GM21528 (cell line): ENCODE measurements at regions not wholly inside any gene's neighbourhood (a gene's known extent, or its start where the extent isn't known, plus 50 kb on each side); places are given as distances from the start of the nearest gene placed in this dataset.
"Not testable (repeated sequence)": the region's sequence is repeated elsewhere in the genome, so short reads cannot be mapped to it uniquely, and the experiment has no call there.

Experiments
- ATAC-seq: cut with Tn5 transposase; IDR thresholded peaks from one replicate; pipeline ENCODE4 v1.9.1; 2021; ENCODE audit warnings: mild to moderate bottlenecking, moderate library complexity; ENCODE audit not compliant: unreplicated experiment, low FRiP score

DNA sequence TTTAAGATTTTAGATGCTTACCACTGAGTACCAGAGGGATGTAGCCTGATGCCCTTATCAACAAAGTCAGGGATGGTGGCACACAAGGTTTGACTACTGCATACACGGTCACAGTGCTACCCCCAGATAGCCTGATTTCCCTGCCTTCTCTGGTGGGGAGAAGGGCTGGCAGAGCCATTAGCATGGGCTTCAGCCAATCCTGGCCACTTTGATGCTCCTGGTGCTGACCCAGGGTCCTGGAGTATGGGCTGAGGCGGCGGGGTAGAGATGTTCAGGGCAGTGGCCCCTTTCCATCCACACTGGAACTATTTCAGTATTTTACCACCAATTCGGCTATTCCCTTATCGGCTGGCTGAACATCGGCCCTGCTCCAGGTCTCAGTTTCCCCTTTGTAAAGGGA lies 83.2 kb downstream of the POTEB3 start:
- ATAC-seq = not testable (repeated sequence)

DNA sequence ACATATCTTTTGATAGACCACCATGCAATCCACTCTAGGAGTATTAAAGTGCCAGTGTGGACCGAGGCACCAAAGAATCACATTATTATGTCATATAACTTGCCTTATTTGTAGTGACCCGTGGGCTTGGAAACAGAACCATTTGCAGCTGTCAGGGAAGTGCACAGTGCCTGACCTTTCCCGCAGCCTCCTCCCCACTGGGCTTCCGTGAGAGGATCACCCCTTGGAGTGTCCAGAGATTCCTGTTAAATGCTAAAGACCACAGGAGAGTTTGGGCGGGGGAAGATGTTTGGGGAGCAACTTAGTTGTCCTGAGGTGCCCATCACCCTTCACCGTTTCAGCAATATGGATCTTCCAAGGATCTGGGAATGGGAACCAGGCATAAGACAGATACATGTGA lies 84.4 kb downstream of the POTEB3 start:
- ATAC-seq = not testable (repeated sequence)

DNA sequence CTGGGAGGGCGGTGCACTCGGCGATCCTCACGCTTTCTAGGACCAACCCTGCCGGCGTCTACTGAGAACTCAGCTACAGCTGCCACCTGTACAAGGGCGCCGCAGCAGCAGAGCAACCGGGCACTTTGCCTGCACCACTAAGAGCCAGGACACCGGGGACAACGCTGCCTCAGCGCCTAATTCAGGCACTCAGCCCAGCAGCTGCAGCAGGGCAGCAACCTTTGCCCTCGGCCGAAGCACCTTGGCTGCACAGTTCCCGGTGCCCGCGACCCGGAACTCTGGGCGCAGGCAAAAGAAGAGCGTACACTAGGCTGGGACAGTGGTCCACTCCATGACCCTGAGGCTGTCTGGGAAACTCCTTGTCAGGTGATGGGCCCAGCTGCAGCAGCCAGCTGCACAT lies 85.7 kb downstream of the POTEB3 start:
- not testable (repeated sequence) for ATAC-seq

DNA sequence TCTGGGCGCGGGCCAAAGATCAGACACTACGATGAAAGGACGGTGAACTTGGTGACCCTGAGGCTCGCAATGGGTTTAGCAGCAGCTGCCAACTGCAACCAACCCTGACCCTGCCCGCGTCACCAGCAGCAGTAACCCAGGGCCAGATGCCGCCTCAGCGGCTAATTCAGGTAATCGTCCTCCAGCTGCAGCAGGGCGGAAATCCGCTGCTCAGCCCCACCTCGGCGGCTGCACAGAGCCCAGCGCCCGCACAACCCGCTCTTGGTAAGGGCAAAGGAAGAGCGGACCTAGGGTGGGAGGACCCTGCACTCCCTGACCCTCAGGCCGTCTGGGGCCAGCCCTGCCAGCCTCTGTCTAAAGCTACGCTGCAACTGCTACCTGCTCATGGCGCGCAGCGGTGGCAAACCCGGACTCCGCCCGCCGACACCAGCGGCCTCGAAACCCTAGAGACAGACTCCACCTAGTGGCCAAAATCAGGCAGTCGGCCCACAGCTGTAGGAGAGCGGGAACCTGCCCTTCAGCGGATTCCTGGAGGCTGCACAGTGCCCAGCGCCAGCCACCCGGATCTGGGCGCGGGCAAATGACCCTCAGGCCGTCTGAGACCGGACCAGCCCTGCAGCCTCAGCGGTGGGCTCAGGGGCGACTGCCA lies 87.5 kb downstream of the POTEB3 start:
- ATAC-seq = not testable (repeated sequence)

DNA sequence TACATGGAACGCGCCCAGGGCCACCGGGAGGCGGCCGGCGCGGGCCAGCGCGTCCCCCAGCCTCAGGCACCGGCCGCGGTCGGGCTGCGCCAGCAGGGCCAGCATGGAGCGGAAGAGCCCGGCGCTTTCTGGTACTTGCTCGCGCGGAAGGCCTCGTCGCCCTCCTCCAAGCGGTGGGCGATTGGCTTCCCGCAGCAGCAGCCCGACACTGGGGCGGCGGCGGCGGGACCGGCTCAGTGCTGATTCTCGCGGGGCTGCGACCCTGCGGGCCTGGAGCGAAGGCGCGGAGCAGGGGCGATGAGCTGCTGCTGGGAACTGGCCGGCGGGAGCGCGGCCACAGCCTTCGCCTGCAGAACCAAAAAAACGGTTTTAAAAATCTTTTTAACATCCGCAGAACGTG lies 95.3 kb downstream of the POTEB3 start:
- not testable (repeated sequence) for ATAC-seq

DNA sequence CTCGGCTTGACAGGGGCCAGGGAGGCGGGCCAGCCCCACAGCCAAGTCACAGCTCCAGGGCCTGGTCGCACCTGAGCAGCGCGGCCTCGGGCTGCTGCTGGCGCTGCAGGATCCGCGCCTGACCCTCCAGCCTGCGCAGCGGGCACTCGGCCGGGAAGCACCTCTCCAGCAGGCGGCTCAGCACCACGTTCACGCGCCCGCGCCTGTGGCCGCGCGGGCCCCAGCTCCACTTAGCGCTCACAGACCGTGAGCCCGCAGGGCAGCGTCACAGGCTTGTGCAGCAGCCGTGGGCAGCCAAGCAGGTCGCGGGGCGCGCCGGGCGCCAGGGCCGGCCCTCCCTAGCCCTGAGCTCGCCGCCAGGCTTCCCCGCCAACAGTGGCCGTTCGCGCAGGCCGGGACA lies 95.8 kb downstream of the POTEB3 start:
- not testable (repeated sequence) for ATAC-seq

DNA sequence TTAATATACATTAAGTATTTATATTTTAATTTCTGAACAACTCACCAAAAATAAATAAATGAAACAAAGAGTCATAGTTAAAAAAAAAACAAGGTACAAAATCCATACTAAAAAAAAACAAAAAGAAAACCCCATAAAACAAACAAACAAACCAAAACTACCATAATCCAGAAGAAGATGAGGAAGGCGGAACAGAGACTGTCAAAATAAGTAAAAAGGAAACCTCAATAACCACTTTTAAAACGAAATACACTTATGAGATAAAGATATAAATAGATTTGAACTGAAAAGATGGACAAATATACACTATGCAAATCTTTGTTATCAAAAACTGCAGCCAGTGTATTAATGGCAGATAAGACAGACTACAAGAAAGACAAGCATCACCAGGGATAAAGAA lies 103.3 kb downstream of the POTEB3 start:
- ATAC-seq = not testable (repeated sequence)

DNA sequence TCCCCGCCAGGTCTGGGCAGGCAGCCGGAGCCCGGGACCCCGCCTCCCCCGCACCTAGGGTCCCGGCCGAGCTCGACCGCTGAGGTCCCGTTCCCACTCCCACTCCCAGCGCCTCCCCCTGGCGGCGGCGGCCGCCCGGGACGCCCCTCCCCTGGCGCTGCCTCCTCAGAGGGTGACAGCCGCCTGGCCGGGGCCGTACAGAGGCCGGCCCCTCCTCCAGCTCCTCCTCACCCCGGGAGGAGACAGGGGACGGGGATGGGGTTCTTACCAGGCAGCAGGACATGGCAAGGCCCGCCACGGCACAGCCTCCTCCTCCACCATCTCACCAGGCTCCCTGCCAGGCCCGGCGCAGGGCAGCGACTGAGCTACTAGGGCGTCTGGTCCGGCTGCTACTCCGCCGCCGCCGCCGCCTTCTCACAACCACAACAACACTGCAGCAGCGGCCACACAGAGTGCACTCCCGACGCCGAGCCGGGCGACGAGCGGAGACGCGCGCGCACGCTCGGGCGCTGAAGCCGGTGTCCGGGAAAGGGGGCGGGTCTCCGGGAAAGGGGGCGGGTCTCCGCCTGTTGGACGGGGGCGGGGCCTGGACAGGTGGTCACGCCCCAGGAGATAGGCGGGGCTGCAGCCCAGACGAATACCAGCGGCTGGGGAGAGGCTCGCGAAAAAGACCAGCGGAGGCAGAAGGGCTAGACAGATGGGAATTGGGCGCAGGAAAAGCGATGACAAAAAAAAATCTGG lies 115.4 kb downstream of the POTEB3 start:
- not testable (repeated sequence) for ATAC-seq

DNA sequence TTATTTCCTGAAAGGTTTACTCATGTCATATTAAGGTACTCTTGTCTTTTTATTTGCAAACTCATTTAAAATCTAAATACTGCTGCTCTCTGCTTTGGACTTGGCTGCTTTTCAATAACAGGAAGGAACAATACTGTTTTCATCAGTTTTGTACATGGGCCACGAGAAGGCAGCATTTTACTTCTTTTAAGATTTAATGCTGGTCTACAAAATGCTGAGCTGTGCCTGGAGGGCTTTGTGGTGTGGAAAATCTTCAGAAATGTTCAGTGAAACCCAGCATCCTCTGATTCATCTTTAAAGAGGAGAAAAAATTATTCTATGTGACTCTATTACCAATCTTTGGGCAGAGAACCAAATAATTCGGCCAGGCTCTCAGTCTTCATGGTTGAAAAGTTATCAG lies 155.9 kb downstream of the POTEB3 start:
- not testable (repeated sequence) for ATAC-seq

DNA sequence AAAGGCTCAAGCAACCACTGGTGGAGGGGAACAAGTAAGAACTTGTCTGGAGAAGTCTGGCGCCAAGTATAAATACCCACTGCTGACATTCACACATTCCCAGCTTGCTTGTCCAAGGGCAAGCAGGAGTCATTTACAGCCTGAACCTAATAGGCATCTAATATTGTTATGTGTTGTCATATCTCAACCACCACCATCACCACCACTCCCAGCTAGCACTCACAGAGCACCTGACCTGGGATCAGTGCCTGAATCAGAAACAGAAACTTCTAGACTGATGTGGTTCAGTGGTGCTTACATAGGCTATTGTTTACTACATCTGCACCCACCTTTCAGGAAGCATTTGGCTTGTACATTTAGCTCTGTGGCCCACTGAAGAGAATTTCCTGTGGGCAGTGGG lies 157.1 kb downstream of the POTEB3 start:
- ATAC-seq = peak; percentile 90

DNA sequence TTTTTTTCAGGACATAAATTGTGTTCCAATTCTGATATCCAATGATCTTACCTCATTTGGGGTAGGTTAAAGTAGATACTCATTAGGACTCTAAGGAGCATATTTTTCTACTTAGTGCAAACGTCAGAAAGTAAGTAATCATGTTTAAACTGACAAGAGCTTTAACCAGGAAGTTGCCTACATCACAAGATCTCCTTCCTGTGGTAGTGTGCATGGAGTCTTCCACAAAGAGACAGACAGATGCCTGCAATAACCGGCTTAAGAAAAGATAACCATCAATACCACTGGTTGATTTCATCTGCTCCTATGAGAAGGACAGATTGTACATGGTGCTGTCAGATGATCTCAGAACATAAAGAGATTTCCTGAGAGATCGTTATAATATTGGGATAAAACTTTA lies 160.0 kb downstream of the POTEB3 start:
- not testable (repeated sequence) for ATAC-seq

DNA sequence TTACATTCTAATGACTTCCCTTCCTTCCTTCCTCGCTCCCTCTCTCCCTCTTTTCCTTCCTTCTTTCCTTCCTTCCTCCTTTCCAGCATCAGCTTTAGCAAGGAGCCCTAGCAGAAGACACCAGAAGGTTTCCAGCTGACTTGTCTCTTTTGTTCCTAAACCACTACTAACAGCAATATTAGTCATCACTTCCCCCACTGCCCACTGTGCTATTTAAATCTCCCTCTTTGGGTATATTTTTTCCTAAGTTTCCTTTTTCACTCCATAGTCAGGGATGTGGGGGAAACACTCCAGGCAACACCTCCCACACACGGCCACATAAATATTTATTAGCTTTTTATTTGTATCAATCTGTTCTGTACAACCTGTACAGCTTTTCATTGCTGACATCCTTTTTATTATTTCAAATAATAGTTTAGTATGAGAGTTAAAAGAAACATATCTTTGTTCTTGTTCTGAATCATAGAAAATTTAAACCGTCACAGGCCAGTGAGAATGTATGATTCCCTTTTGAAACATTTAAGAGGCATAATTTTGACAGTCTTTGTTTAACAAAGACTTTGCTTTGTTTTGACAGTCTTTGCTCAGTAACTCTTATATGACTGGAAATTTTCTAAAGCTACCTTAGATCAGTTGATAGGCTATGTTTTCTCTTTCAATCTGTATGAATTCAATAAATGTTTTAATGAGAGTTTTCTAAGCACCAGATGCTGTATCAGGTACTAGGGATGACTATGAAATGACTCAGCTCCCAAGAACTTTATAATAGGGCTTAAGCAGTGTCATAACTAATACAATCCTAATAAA lies 167.9 kb downstream of the POTEB3 start:
- not testable (repeated sequence) for ATAC-seq

DNA sequence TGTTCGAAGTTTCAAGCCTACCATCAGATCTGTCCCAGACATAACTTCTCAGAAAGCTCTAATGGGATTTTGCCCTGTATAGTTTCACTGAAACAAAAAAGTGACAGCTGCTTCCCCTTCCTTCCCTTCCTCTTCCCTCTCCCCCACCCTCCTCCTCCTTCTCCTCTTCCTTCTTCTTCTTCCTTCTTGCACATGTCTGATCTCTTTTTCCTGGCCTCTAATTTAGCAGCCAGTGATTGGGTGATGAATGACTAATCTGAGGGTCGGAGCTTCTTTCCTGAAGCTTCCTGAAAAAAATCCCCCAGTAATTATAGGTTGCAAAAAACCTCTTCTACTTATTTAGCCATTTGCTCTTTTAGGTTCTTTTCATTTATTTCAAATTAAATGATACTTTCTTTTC lies 168.7 kb downstream of the POTEB3 start:
- ATAC-seq = no peak

DNA sequence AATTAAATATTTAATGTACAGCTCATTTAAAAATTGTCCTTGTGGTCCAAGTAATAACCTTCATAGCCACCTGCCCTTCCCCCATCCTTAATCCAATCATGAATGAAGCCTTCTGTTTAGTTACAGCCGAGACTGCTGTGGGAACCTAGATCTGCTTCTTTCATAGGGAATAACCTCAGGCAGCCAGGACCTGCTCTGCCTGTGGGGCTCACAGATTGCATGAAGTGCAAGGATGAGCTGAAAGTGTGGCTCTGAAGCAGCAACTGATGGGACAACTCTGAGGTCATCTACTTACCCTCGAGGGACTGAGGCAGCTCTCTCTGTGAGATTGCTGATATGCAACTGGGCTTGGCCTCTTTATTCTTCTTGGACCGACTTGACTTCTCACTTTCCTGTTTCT lies 169.8 kb downstream of the POTEB3 start:
- no peak for ATAC-seq

DNA sequence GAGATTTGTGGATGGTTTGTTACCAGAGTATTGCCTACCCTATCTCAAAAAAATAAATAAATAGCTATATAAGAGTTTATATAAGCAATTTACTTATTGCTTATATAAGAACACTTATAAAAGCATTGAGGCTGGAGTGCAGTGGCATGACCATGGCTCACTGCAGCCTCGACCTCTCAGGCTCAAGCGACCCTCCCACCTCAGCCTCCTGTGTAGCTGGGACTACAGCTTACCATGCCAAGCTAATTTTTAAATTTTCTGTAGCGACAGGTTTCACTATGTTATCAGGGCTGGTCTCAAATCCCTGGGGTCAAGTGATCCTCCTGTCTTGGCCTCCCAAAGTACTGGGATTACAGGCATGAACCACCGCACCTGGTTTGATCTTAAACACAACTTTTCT lies 170.6 kb downstream of the POTEB3 start:
- ATAC-seq = not testable (repeated sequence)

DNA sequence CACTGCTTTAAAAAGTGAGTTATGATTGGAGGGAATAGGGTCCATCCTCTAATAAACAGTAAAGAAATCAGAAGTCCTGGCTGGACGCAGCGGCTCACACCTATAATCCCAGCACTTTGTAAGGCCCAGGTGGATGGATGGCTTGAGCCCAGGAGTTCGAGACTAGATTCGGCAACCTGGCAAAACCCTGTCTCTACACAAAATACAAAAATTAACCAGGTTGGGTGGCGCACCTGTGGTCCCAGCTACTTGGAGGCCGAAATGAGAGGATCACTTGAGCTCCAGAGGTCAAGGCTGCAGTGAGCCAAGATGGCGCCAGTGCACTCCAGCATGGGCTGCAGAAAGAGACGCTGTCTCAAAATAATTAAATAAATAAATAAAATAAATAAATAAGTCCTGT lies 171.2 kb downstream of the POTEB3 start:
- no peak for ATAC-seq

DNA sequence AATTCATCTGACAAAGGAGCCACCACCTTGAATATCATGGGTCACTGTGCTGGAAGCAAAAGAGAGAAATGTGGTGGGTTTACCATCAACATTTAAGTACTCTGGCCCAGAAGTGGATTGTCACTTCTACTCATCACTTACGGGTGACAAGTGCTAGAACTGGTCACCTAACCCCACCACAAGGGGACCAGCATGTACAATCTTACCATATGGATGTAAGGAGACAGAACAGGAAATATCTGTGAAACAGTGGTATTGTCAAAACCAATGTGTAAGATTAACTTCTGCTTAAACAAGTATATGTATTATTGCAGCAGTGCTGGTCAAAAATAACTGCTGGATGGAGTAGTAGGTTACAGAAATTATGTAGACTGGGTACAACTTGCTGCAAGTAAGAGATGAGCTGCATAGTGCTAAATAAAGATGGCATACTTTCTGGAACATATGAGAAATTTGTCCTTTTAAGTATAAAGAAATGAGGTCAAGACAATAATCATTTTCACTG lies 171.8 kb downstream of the POTEB3 start:
- ATAC-seq = no peak

DNA sequence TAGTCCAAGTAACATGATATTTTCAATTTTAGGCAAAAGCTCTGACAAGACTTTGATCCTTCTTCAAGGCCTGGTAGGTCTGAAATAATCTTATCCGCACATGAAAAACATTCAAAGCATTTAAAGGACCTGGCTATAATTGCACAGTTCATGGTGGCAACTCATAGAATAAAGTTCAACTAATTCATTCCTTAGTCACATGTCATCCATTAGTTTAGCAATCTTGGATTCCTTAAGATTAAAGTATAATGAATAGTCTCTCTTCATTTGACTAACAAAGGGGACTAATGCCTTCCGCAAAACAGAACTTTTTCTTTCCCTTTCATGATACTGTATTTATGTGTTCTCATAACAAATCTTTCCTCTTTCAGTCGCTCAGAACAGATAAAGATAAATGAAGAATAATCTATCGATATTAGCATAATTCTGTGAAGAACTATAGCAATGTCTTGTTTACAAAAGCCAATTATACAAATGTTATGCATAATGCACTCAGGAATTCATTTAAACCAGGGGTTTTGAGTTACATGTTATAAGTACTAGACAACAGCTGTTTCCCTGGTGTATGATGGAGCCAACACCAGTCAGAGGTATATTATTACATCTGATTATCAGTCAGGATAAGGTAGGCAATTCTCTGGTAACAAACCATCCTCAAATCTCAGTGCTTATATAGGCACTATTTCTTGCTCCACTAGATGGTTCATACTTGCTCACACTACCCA lies 172.5 kb downstream of the POTEB3 start:
- no peak for ATAC-seq

DNA sequence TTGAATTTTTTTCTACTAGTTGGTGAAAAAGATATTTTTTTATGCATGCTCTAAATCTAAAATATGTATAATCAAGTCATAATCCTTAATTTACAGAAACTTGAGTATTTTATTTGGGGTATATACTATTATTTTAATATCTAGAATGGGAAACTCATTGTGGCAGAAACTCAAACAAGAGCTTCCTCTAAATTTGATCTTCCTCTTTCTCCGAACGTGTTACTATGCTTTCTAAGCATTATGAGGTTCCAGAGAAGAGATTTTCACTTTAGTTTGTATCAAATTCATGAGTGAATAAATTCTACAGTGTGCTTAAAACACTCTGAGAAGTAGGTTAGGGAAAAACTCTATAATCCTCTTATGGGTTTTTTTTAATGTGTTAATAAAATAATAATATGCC lies 173.1 kb downstream of the POTEB3 start:
- ATAC-seq = no peak

DNA sequence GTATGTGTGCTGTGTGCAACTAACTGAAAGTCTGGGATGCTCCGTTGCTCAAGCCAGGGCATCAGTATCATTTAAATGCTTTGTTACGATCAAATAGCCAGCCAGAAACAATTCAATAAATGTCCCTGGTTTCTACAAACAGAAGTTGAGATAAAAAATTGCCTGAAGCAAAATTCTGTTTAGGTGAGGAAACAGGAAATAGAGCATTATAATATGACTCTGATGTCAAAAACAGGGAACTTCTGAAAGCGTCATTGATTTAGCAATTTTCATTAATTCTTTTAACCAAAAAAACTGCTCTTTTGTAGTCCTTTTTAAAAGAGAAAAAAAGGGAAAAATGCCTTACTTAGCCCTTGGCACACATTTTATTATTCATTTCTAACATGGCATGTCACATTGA lies 174.7 kb downstream of the POTEB3 start:
- not testable (repeated sequence) for ATAC-seq
